HepG2 (cell line): ENCODE measurements at regions not wholly inside any gene's neighbourhood (a gene's known extent, or its start where the extent isn't known, plus 50 kb on each side); places are given as distances from the start of the nearest gene placed in this dataset.

ENCODE experiments used
- FOSL2 ChIP-seq: sonication (generic); formaldehyde crosslinking; IDR thresholded peaks from 2 replicates; pipeline ENCODE4 v1.4.0; 2020; ENCODE audit warnings: missing genetic modification reagents
- HMG20B ChIP-seq: conservative IDR thresholded peaks from 2 replicates; pipeline ENCODE4 v1.6.1; 2016; ENCODE audit warnings: missing genetic modification reagents, missing compliant biosample characterization
- POLR2A ChIP-seq, 2 experiments: IDR thresholded peaks; 2 replicates each; pipeline ENCODE4 v1.6.1; 2011; ENCODE audit warnings: low read depth in 2 of 2, low read length in 2 of 2, mild to moderate bottlenecking in 1 of 2, moderate library complexity in 1 of 2; ENCODE audit not compliant: insufficient read depth in 1 of 2
- RAD21 ChIP-seq: fragments of 450-650 bp; formaldehyde crosslinking; IDR thresholded peaks from 2 replicates; pipeline ENCODE4 v1.5.0; 2020; ENCODE audit warnings: mild to moderate bottlenecking
- ZZZ3 ChIP-seq: sonication (generic); formaldehyde crosslinking; IDR thresholded peaks from 2 replicates; pipeline ENCODE4 v1.4.0; 2020; ENCODE audit warnings: missing genetic modification reagents, mild to moderate bottlenecking, borderline replicate concordance
- TF ChIP-seq, protein P1 (sequence below): sonication (generic); formaldehyde crosslinking; IDR thresholded peaks from 2 replicates; pipeline ENCODE4 v1.4.0; 2020; ENCODE audit warnings: missing genetic modification reagents, mild to moderate bottlenecking, borderline replicate concordance

DNA sequence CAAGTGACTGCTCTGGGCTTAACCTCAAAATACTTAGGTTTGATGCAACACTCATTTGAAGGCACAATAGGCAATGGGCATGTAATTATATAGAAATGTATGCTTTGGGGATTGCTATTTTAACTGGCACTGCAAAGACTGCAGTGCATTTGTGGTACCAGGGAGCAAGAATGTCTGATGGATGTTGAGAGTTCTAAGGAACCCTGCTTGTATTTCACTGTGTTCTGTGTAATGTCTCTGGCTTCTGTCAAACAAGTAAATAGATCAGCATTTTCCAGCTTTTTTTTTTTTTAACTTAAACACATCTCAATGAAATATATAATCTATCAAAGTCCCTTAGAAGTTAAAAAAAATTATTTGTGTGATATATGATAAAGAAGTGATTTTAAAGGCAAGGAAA is 94.8 kb upstream of the ATP2B1 start:
- TF ChIP-seq RAD21 (no peak), FOSL2 (no peak), POLR2A (IDR thresholded peaks at IDR 0.05; ENCODE audit: insufficient read depth in 1 of 2, low read depth in 2 of 2, low read length in 2 of 2) (no peak), ZZZ3 (CRISPR knock-in tag) (no peak), HMG20B (no peak)
- TF ChIP-seq, protein P1, sequence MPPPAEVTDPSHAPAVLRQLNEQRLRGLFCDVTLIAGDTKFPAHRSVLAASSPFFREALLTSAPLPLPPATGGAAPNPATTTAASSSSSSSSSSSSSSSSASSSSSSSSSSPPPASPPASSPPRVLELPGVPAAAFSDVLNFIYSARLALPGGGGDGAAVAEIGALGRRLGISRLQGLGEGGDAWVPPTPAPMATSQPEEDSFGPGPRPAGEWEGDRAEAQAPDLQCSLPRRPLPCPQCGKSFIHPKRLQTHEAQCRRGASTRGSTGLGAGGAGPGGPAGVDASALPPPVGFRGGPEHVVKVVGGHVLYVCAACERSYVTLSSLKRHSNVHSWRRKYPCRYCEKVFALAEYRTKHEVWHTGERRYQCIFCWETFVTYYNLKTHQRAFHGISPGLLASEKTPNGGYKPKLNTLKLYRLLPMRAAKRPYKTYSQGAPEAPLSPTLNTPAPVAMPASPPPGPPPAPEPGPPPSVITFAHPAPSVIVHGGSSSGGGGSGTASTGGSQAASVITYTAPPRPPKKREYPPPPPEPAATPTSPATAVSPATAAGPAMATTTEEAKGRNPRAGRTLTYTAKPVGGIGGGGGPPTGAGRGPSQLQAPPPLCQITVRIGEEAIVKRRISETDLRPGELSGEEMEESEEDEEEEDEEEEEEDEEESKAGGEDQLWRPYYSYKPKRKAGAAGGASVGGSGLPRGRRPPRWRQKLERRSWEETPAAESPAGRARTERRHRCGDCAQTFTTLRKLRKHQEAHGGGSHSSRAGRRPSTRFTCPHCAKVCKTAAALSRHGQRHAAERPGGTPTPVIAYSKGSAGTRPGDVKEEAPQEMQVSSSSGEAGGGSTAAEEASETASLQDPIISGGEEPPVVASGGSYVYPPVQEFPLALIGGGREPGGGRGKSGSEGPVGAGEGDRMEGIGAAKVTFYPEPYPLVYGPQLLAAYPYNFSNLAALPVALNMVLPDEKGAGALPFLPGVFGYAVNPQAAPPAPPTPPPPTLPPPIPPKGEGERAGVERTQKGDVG = no peak
